ENCODE measurements at regions not wholly inside any gene's neighbourhood (a gene's known extent, or its start where the extent isn't known, plus 50 kb on each side); places are given as distances from the start of the nearest gene placed in this dataset.

GRCh38 chr6:119630561-119631192 lies 281.1 kb upstream of the MAN1A1 start:
- Histone ChIP-seq H3K56ac (replicated peaks; ENCODE audit: insufficient read length, low read depth, low read length) (no peak overlapping the region), H2BK12ac (ENCODE audit: low read depth, low read length) (no peak overlapping the region), H3K36me3 (ENCODE audit: control insufficient read depth in 2 of 4, insufficient read depth in 4 of 4, low read length in 3 of 4) (no peaks in the 10 kb centered on the region), H3K9ac (replicated peaks in 1 of 4; ENCODE audit: extremely low read depth in 1 of 4, low read depth in 3 of 4, low read length in 3 of 4) (no peak overlapping the region), H3K23me2 (ENCODE audit: low read depth, low read length) (no peaks in the 10 kb centered on the region), H3K23ac (ENCODE audit: insufficient read length) (no peak overlapping the region), H3K9me3 (ENCODE audit: insufficient read depth in 2 of 2, low read depth in 1 of 2, low read length in 1 of 2) (no peaks in the 10 kb centered on the region), H3K14ac (ENCODE audit: insufficient read length) (no peak overlapping the region), H3K79me1 (ENCODE audit: low read depth, low read length) (no peaks in the 10 kb centered on the region), H2BK5ac (ENCODE audit: low read depth, low read length) (no peak overlapping the region), H3K18ac (ENCODE audit: extremely low read depth, low read length) (no peak overlapping the region), H3K27ac (ENCODE audit: low read depth, low read length) (no peak overlapping the region), H2AK5ac (ENCODE audit: low read depth, low read length) (no peak overlapping the region), H4K91ac (replicated peaks; ENCODE audit: insufficient read length, low read length) (no peak overlapping the region), H2BK15ac (ENCODE audit: low read length) (no peak overlapping the region), H3K4ac (replicated peaks; ENCODE audit: insufficient read length, low read depth, low read length) (no peak overlapping the region), H2BK120ac (replicated peaks; ENCODE audit: low read depth, low read length) (no peak overlapping the region), H3K4me3 (ENCODE audit: extremely low read depth in 1 of 4, insufficient read depth in 2 of 4, low read depth in 3 of 4, low read length in 4 of 4) (no peak overlapping the region), H3K79me2 (ENCODE audit: control insufficient read depth in 1 of 2, insufficient read depth in 2 of 2, low read length in 2 of 2) (no peaks in the 10 kb centered on the region), H3K4me1 (replicated peaks in 1 of 4; ENCODE audit: control insufficient read depth in 3 of 4, insufficient read depth in 4 of 4, low read length in 3 of 4) (no peaks in the 10 kb centered on the region), H4K8ac (ENCODE audit: extremely low read depth, insufficient read depth, low read length) (no peak overlapping the region), H4K20me1 (replicated peaks in 1 of 2; ENCODE audit: control insufficient read depth in 1 of 2, insufficient read depth in 2 of 2, low read length in 2 of 2) (no peaks in the 10 kb centered on the region), H3K4me2 (ENCODE audit: insufficient read depth in 1 of 2, low read depth in 2 of 2, low read length in 2 of 2) (no peak overlapping the region), H4K5ac (ENCODE audit: insufficient read length, low read depth, low read length) (no peak overlapping the region), H2AFZ (ENCODE audit: low read length) (no peak overlapping the region), H2BK20ac (ENCODE audit: low read length) (no peak overlapping the region), H3K27me3 (replicated peaks in 1 of 4; ENCODE audit: control insufficient read depth in 3 of 4, extremely low read depth in 1 of 4, insufficient read depth in 3 of 4, low read length in 3 of 4) (no peaks in the 10 kb centered on the region)
- FAIRE-seq = no peak
- ChIA-PET POLR2A (ENCODE audit: partially characterized antibody) (no interaction called here), CTCF (ENCODE audit: partially characterized antibody) (no interaction called here)
- no peak for DNase-seq (ENCODE audit: low read depth in 1 of 2, low spot score in 2 of 2)
- WGBS, 2 experiments (ENCODE audit: extremely low coverage in 1 of 2, insufficient coverage in 1 of 2, insufficient read length in 1 of 2, insufficient replicate concordance in 2 of 2, low coverage in 1 of 2, low lambda C conversion rate in 2 of 2, missing lambda C conversion rate in 1 of 2) = 92% methylated on average over 5 of the region's 5 CpGs; no CpG with 5 or more reads in 1 of the 2 experiments
- peak; percentile 73; the same call in 1 of the 2 replicates for TF ChIP-seq CEBPB (IDR thresholded peaks at IDR 0.05; ENCODE audit: low read depth, low read length)
- no peak for TF ChIP-seq BACH1 (IDR thresholded peaks at IDR 0.05; ENCODE audit: low read length)
